ENCODE measurements at regions not wholly inside any gene's neighbourhood (a gene's known extent, or its start where the extent isn't known, plus 50 kb on each side); places are given as distances from the start of the nearest gene placed in this dataset.
"Not testable (repeated sequence)": the region's sequence is repeated elsewhere in the genome, so short reads cannot be mapped to it uniquely, and the experiment has no call there.

- TF ChIP-seq, protein P1, sequence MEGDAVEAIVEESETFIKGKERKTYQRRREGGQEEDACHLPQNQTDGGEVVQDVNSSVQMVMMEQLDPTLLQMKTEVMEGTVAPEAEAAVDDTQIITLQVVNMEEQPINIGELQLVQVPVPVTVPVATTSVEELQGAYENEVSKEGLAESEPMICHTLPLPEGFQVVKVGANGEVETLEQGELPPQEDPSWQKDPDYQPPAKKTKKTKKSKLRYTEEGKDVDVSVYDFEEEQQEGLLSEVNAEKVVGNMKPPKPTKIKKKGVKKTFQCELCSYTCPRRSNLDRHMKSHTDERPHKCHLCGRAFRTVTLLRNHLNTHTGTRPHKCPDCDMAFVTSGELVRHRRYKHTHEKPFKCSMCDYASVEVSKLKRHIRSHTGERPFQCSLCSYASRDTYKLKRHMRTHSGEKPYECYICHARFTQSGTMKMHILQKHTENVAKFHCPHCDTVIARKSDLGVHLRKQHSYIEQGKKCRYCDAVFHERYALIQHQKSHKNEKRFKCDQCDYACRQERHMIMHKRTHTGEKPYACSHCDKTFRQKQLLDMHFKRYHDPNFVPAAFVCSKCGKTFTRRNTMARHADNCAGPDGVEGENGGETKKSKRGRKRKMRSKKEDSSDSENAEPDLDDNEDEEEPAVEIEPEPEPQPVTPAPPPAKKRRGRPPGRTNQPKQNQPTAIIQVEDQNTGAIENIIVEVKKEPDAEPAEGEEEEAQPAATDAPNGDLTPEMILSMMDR (IDR thresholded peaks at IDR 0.05; ENCODE audit: low read depth, low read length): no peak
- no peak overlapping the region for H3K4me3 ChIP-seq (ENCODE audit: low read depth, low read length)
Measured at GRCh38 chr15:31438601-31439265, 112.1 kb downstream of the KLF13 start.

DNA sequence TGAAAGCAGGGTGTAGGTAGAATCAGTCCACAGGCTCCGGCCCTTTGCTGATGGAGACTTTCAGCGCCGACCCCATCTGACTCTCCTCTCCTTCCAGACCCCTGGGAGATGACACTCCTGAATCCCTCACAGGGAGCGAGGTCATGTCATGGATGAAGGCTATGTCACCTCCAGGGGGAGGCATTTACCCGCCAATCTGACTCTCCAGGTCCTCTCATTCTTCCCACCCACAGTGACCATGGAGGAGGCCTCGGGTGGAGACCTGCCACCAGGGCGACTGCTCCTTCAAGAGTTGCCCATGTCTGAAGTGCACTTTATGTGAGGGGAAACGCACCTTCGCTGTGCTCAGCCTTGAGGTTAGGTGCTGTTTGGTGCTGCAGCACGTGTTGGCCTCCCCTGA lies 112.7 kb downstream of the KLF13 start:
- TF ChIP-seq, protein P1 (IDR thresholded peaks at IDR 0.05; ENCODE audit: low read depth, low read length): no peak
- H3K4me3 ChIP-seq (ENCODE audit: low read depth, low read length): no peak overlapping the region

DNA sequence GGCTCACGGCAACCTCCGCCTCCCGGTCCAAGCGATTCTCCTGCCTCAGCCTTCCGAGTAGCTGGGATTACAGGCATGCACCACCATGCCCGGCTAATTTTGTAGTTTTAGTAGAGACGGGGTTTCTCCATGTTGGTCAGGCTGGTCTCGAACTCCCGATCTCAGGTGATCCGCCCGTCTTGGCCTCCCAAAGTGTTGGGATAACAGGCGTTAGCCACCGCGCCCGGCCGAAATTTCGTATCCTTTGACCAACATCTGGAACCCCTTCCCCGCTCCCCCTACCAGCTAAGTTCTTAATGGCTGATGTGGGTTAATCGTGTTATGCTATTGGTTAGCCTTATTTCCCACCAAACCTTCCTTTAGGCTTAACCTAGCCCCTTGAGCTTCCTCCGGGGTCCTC lies 113.6 kb downstream of the KLF13 start:
- H3K4me3 ChIP-seq (ENCODE audit: low read depth, low read length): not testable (repeated sequence)

DNA sequence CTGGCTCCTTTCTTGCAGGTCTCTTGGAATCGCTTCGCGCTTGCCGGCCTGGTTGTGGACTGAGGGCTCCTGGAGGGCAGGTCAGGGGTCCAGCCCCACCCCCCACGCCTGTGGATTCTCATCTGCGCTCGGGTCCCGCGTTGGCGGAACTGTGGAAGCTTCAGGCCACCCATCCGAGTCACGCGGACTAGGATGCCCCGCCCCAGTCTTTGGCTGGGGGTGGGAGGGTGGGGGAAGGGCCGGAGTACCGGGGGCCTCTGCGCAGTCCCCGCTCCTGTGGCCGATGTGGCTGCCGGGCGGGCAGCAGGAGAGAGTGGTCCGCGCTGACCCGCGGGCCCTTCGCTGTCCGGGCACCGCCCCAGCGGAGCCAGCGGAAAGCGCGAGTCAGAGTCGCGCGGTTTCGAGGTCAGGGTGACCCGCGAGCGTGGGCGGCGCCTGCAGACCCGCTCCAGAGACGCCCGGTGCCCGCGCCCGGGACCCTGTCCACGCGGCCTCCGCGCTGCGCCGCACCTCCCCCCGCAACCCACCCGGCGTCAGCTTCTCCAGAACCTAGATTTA lies 114.2 kb downstream of the KLF13 start:
- peak overlapping the region; percentile 45 for H3K4me3 ChIP-seq (ENCODE audit: low read depth, low read length)
- TF ChIP-seq, protein P1 (IDR thresholded peaks at IDR 0.05; ENCODE audit: low read depth, low read length): no peak

DNA sequence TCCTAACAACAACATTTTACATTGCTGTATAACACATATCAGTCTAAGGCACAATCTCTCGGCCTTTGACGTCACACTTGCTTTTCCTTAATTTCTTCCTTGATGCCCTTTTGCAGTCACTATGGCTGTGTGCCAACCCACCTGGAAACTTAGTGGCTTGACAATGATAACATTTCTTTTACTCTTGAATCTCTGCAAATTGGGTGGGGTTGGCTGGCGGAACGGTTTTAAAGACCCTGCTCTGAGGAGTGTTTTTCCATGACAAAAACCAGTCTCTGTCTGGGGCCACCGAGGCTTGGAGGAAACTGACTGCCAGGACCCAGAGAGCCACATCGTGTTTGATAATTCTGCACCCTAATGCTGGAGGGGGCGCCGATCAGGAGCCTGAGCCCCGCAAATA lies 115.6 kb downstream of the KLF13 start:
- no peak overlapping the region for H3K4me3 ChIP-seq (ENCODE audit: low read depth, low read length)
- TF ChIP-seq, protein P1 (IDR thresholded peaks at IDR 0.05; ENCODE audit: low read depth, low read length): no peak

DNA sequence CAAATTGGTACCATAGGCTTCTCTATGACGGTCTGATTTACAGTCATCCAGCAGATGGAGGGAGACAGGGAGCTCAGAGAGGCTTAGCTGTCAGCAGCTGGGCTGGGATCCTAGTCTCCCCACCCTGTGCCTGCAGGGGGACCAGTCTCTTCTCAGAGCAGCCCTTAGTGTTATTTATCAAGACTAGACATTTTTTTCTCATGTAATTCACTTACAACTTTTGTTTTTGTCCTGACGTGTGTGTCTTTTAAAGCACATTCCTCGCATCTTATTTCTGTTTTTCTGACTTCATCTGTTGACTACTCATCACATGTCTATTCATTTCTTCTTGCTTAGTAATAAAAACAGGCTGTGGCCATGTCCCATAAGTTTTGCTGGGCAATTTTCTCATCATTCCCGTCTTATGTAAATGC lies 116.1 kb downstream of the KLF13 start:
- H3K4me3 ChIP-seq (ENCODE audit: low read depth, low read length): no peak overlapping the region
- TF ChIP-seq, protein P1 (IDR thresholded peaks at IDR 0.05; ENCODE audit: low read depth, low read length): peak; percentile 47; the same call in 1 of the 2 replicates

- TF ChIP-seq, protein P1 (IDR thresholded peaks at IDR 0.05; ENCODE audit: low read depth, low read length): no peak
- no peak overlapping the region for H3K4me3 ChIP-seq (ENCODE audit: low read depth, low read length)
Measured at GRCh38 chr15:31444844-31445243, 118.2 kb downstream of the KLF13 start.

- TF ChIP-seq, protein P1 (IDR thresholded peaks at IDR 0.05; ENCODE audit: low read depth, low read length): no peak
- H3K4me3 ChIP-seq (ENCODE audit: low read depth, low read length): no peak overlapping the region
Measured at GRCh38 chr15:31446546-31446945, 119.9 kb downstream of the KLF13 start.
